ENCODE measurements at regions not wholly inside any gene's neighbourhood (a gene's known extent, or its start where the extent isn't known, plus 50 kb on each side); places are given as distances from the start of the nearest gene placed in this dataset.

DNA sequence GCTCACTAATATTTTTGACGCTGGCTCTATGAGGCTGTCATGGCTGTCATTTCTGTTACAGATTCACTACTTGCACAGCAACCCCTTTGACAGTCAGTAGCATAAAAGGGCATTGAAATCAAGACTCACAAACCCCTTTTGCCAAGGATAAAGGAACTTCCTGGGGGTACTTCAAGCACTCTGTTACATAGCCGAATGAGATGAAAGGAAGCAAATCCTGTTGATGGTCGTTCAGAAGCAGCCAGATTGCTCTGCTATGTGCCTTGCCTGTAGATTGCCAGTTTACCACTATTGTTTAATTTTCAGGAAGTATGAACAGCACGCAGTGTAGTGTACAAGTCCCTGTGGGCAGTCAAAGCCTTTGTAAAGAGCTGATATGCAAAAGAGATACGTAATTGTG is 296.2 kb downstream of the LRRIQ3 start:
- TF ChIP-seq, protein P1, sequence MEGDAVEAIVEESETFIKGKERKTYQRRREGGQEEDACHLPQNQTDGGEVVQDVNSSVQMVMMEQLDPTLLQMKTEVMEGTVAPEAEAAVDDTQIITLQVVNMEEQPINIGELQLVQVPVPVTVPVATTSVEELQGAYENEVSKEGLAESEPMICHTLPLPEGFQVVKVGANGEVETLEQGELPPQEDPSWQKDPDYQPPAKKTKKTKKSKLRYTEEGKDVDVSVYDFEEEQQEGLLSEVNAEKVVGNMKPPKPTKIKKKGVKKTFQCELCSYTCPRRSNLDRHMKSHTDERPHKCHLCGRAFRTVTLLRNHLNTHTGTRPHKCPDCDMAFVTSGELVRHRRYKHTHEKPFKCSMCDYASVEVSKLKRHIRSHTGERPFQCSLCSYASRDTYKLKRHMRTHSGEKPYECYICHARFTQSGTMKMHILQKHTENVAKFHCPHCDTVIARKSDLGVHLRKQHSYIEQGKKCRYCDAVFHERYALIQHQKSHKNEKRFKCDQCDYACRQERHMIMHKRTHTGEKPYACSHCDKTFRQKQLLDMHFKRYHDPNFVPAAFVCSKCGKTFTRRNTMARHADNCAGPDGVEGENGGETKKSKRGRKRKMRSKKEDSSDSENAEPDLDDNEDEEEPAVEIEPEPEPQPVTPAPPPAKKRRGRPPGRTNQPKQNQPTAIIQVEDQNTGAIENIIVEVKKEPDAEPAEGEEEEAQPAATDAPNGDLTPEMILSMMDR (IDR thresholded peaks at IDR 0.05; ENCODE audit: insufficient read depth, low read depth, low read length, missing control alignments): no peak
- no peak overlapping the region for H3K4me3 ChIP-seq (ENCODE audit: low read depth, low read length)
- DNase-seq (ENCODE audit: low read depth): no peak

DNA sequence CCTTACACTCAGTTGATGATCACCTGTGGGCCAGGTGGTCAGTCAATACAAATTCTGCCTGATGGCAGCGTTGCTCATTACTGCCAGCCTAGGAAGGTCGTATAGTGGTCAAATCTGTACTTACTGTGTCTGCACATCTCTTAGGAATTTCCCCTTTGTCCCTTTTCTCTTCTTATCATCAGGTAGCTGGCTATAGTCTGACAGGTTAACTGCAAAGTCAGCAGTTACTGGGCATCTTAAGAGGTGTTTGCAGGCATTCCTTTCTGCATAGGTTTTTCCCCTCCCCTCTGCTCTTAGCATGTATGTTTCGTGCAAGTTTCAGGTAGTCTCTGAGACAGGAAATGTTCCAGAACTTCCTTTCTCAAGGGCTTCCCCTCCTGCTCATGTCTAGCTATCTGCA is 298.7 kb downstream of the LRRIQ3 start:
- TF ChIP-seq, protein P1 (IDR thresholded peaks at IDR 0.05; ENCODE audit: insufficient read depth, low read depth, low read length, missing control alignments): no peak
- no peak for DNase-seq (ENCODE audit: low read depth)
- no peak overlapping the region for H3K4me3 ChIP-seq (ENCODE audit: low read depth, low read length)

DNA sequence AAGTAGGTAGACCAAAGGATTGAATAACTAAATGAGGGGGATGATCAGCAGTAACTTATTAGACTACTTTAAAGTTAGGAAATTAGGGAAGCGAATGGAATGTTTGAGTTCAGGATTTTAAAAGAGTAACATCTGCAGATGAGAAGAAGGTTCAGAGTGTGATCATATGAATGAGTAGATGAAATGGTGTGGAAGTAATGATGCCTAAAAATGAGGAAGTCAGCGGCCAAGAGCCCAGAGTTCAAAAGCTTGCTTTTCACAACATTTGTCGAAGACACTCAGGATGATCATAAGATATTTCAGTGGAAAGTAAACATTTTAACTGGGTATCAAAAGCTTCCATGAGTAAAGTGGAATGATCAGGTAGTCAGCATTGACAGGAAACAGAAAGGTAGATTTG is 299.4 kb downstream of the LRRIQ3 start:
- no peak overlapping the region for H3K4me3 ChIP-seq (ENCODE audit: low read depth, low read length)

DNA sequence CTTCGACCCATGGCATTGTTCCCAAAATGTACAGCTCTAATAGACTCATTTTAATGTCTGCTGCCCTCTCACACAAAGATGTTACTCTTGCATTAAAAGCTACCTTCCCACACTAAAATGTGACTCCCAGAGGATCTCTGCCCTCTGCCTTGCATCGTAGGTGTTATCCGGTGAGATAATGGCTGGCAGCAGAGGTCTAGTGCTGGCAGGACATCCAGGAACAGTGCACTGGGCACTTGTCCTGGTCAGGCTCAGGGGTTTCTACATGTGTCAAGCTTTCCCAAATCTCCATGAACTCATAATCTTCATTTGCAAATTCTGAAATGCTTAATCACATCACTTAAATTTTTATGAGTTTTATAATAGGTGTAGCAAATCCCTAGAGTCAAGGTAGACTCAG is 310.6 kb downstream of the LRRIQ3 start:
- no peak overlapping the region for H3K4me3 ChIP-seq (ENCODE audit: low read depth, low read length)
- TF ChIP-seq, protein P1 (IDR thresholded peaks at IDR 0.05; ENCODE audit: insufficient read depth, low read depth, low read length, missing control alignments): no peak
- no peak for DNase-seq (ENCODE audit: low read depth)

More for the DNA sequence above, 299.4 kb downstream of the LRRIQ3 start:
- no peak for DNase-seq (ENCODE audit: low read depth)
- TF ChIP-seq, protein P1 (IDR thresholded peaks at IDR 0.05; ENCODE audit: insufficient read depth, low read depth, low read length, missing control alignments): no peak

DNA sequence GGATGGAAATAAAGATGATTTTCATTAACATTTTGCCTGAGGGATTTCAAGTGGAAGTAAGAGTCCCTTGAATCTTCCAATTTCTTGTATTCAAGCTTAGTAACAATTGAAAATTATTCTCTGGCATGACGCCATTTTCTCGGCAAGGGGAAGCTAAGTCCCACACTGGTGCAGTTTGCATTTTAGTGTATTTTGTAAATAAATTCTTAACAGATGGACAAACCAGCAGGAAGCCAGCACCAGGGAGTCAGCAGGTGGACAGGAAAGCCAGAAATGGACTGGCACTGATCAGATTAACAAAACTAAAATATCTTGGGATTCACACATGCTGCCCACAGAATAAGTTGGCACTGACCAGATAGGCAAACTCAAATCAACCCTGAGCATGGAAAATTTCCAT is 311.3 kb downstream of the LRRIQ3 start:
- no peak for DNase-seq (ENCODE audit: low read depth)

DNA sequence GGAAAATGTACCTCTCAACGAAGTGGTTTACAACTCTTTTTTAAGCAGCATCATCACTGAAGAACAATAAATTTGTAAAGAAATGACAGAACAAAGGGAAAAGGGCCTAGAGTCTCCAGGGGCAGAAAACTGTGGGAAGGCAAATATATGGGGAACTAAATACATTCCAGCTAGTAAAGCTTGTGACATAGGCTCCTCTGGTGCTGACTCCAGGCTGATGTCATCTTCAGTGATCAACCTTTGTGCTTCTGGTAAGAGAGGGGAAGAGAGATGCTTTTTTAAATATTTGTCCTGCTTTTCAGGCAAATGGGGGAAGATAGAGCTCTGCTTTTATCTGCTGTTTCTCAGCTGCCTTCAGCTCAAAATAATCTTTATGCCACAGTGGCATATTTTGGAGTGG is 323.2 kb downstream of the LRRIQ3 start:
- DNase-seq (ENCODE audit: low read depth): no peak
- H3K4me3 ChIP-seq (ENCODE audit: low read depth, low read length): no peak overlapping the region
- TF ChIP-seq, protein P1 (IDR thresholded peaks at IDR 0.05; ENCODE audit: insufficient read depth, low read depth, low read length, missing control alignments): no peak

More for the DNA sequence above, 311.3 kb downstream of the LRRIQ3 start:
- TF ChIP-seq, protein P1 (IDR thresholded peaks at IDR 0.05; ENCODE audit: insufficient read depth, low read depth, low read length, missing control alignments): no peak
- no peak overlapping the region for H3K4me3 ChIP-seq (ENCODE audit: low read depth, low read length)

DNA sequence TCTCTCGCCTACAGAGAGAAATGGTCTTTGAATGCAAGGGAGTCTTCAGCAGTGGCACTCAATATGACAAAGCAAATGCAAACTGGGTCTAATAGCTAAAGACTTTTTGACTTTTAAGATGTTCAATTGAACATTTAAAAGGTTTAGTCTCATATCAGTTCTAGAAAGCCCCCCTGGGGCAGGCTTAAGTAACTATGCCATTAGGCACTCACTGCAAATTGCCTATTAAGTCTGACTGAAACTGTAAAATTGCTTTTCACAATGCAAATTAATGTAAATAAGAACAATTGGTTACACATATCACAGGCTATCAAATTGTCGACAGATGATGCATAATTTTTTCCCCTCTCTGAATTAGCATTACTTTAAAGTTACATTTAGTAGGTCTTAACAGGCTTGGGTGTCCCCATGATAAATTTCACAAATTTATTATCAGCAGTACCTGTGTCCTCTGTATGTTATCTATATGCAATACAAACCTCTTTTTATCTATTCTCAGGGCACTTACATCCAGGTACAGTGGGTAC is 329.1 kb downstream of the LRRIQ3 start:
- DNase-seq (ENCODE audit: low read depth): no peak
- TF ChIP-seq, protein P1 (IDR thresholded peaks at IDR 0.05; ENCODE audit: insufficient read depth, low read depth, low read length, missing control alignments): no peak
- no peak overlapping the region for H3K4me3 ChIP-seq (ENCODE audit: low read depth, low read length)
